Neuron (in vitro differentiated cells): ENCODE measurements at regions not wholly inside any gene's neighbourhood (a gene's known extent, or its start where the extent isn't known, plus 50 kb on each side); places are given as distances from the start of the nearest gene placed in this dataset.

Source experiments
- H2AFZ ChIP-seq: one replicate; pipeline ENCODE4 v1.6.1; 2013; ENCODE audit warnings: low read depth, mild to moderate bottlenecking, inconsistent platforms, low read length, moderate library complexity
- H3K27me3 ChIP-seq: one replicate; pipeline ENCODE4 v1.6.1; 2013; ENCODE audit warnings: low read length; ENCODE audit not compliant: insufficient read depth
- H3K36me3 ChIP-seq: one replicate; pipeline ENCODE4 v1.6.1; 2013; ENCODE audit warnings: low read length; ENCODE audit not compliant: insufficient read depth
- H3K4me1 ChIP-seq: one replicate; pipeline ENCODE4 v1.6.1; 2013; ENCODE audit warnings: low read length; ENCODE audit not compliant: insufficient read depth
- H3K4me3 ChIP-seq: 2 replicates; pipeline ENCODE4 v1.5.1; 2013; ENCODE audit warnings: mild to moderate bottlenecking, low read length, moderate library complexity
- H3K9me3 ChIP-seq: one replicate; pipeline ENCODE4 v1.6.1; 2013; ENCODE audit warnings: low read length

DNA sequence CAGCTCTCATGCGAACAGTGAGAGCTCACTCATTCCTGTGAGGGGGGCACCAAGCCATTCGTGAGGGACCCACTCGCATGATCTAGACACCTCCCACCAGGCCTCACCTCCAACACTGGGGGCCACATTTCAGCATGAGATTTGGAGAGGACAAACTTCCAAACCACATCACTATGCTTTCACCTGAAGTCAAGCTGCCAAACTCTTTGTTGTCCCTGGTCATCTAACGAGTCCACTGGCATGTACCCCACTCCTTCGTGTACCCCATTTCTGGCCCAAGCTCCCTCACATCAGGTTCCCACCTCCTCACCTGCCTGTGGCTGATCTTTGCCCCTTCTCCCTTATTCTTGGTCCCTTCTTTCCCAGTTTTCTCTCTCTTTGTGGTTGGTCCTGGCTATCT is 198.9 kb downstream of the ADAMTS15 start:
- H2AFZ ChIP-seq: no peak overlapping the region
- H3K36me3 ChIP-seq: no peaks in the 10 kb centered on the region
- H3K27me3 ChIP-seq: no peaks in the 10 kb centered on the region
- H3K4me1 ChIP-seq: peaks cover 5% of the 10 kb centered on the region
- H3K9me3 ChIP-seq: no peaks in the 10 kb centered on the region
- no peak overlapping the region for H3K4me3 ChIP-seq

GRCh38 chr11:130649801-130650200 is 201.4 kb downstream of the ADAMTS15 start:
- Histone ChIP-seq H3K27me3 (no peaks in the 10 kb centered on the region), H2AFZ (no peak overlapping the region), H3K4me1 (no peaks in the 10 kb centered on the region), H3K4me3 (no peak overlapping the region), H3K36me3 (no peaks in the 10 kb centered on the region), H3K9me3 (no peaks in the 10 kb centered on the region)

DNA sequence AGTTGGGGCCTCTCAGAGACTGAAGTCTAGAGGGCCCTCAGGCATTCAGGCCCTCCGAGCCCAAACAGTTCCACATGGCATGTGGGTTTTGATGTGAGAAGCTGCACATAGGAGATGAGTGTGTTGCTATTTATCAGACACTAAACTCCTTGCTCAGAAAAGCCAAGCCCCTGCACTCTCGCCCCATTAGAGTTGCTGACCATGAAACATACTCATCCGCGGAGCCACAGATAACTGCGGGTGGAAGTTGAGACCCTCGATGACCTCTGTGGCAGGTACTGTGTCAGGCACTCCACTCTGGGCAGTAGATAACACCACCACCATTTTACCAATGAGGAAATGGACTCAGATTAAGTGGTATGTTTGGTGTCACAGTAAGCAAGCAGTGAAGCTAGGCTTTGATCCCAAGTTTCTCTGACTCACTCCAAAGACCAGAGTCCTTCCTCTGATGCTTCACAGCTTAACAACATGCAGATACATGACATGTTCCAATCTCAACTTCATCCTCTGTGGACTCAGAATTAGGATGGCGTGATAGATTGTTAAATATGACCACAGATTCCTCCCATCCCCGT is 202.1 kb downstream of the ADAMTS15 start:
- Histone ChIP-seq H3K4me1 (no peaks in the 10 kb centered on the region), H3K9me3 (no peaks in the 10 kb centered on the region), H3K4me3 (no peak overlapping the region), H2AFZ (no peak overlapping the region), H3K36me3 (no peaks in the 10 kb centered on the region), H3K27me3 (no peaks in the 10 kb centered on the region)

- H3K9me3 ChIP-seq: no peaks in the 10 kb centered on the region
- no peak overlapping the region for H2AFZ ChIP-seq
- H3K27me3 ChIP-seq: no peaks in the 10 kb centered on the region
- no peaks in the 10 kb centered on the region for H3K4me1 ChIP-seq
- no peaks in the 10 kb centered on the region for H3K36me3 ChIP-seq
- H3K4me3 ChIP-seq: no peak overlapping the region
Observed at GRCh38 chr11:130651066-130651855, 202.8 kb downstream of the ADAMTS15 start.

- H3K27me3 ChIP-seq: no peaks in the 10 kb centered on the region
- H3K36me3 ChIP-seq: no peaks in the 10 kb centered on the region
- H3K9me3 ChIP-seq: no peaks in the 10 kb centered on the region
- no peak overlapping the region for H3K4me3 ChIP-seq
- no peaks in the 10 kb centered on the region for H3K4me1 ChIP-seq
- no peak overlapping the region for H2AFZ ChIP-seq
Observed at GRCh38 chr11:130652671-130653335, 204.4 kb downstream of the ADAMTS15 start.

- H3K4me3 ChIP-seq: no peak overlapping the region
- H3K9me3 ChIP-seq: no peaks in the 10 kb centered on the region
- no peaks in the 10 kb centered on the region for H3K27me3 ChIP-seq
- no peaks in the 10 kb centered on the region for H3K4me1 ChIP-seq
- no peaks in the 10 kb centered on the region for H3K36me3 ChIP-seq
- H2AFZ ChIP-seq: no peak overlapping the region
Observed at GRCh38 chr11:130653838-130654636, 205.6 kb downstream of the ADAMTS15 start.

GRCh38 chr11:130655300-130655699 is 206.9 kb downstream of the ADAMTS15 start:
- H3K9me3 ChIP-seq: no peaks in the 10 kb centered on the region
- H2AFZ ChIP-seq: no peak overlapping the region
- no peak overlapping the region for H3K4me3 ChIP-seq
- H3K4me1 ChIP-seq: no peaks in the 10 kb centered on the region
- no peaks in the 10 kb centered on the region for H3K27me3 ChIP-seq
- no peaks in the 10 kb centered on the region for H3K36me3 ChIP-seq

GRCh38 chr11:130666781-130667251 is 218.4 kb downstream of the ADAMTS15 start:
- Histone ChIP-seq H3K36me3 (no peaks in the 10 kb centered on the region), H3K9me3 (no peaks in the 10 kb centered on the region), H2AFZ (no peak overlapping the region), H3K4me3 (no peak overlapping the region), H3K27me3 (no peaks in the 10 kb centered on the region), H3K4me1 (no peaks in the 10 kb centered on the region)

DNA sequence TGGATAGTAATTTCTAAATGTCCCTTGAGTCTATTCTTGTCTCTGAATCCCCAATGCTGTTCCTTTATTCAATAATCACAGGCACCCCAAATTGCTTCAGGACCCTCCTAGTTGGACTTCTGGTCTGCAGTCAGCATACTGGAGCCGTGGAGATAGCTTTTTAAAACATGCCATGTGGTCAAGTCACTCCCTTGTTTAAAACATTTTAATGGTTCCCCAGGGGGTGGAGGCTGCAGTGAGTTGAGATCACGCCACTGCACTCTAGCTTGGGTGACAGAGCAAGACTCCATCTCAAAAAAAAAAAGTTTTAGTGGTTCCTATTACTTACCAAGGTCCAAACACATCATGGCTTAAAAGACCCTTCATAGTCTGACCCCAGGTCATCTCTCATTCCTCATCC is 220.3 kb downstream of the ADAMTS15 start:
- Histone ChIP-seq H3K4me1 (peaks cover 14% of the 10 kb centered on the region), H3K9me3 (no peaks in the 10 kb centered on the region), H3K4me3 (no peak overlapping the region), H2AFZ (no peak overlapping the region), H3K27me3 (no peaks in the 10 kb centered on the region), H3K36me3 (no peaks in the 10 kb centered on the region)

DNA sequence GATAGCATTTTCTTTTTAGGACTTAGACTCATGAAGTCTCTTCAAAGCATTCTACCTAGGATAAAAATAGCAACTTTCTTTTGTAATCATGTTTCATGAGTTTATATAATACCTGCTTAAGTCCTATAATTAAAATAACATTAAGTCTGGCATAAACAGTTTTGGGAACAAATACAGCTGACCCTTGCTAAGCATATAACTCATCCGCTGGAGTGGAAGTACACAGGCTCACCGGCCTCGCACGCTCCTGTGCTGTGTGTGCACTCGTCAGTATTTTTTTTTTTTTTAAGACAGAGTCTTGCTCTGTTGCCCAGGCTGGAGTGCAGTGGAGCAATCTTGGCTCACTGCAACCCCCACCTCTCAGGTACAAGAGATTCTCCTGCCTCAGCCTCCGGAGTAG is 221.8 kb downstream of the ADAMTS15 start:
- H3K4me3 ChIP-seq: no peak overlapping the region
- H3K27me3 ChIP-seq: no peaks in the 10 kb centered on the region
- peaks cover 17% of the 10 kb centered on the region for H3K4me1 ChIP-seq
- no peak overlapping the region for H2AFZ ChIP-seq
- H3K36me3 ChIP-seq: no peaks in the 10 kb centered on the region
- no peaks in the 10 kb centered on the region for H3K9me3 ChIP-seq

- Histone ChIP-seq H3K4me1 (peaks cover 24% of the 10 kb centered on the region), H3K36me3 (no peaks in the 10 kb centered on the region), H3K27me3 (no peaks in the 10 kb centered on the region), H2AFZ (no peak overlapping the region), H3K9me3 (no peaks in the 10 kb centered on the region), H3K4me3 (no peak overlapping the region)
Observed at GRCh38 chr11:130671801-130672700, 223.6 kb downstream of the ADAMTS15 start.

DNA sequence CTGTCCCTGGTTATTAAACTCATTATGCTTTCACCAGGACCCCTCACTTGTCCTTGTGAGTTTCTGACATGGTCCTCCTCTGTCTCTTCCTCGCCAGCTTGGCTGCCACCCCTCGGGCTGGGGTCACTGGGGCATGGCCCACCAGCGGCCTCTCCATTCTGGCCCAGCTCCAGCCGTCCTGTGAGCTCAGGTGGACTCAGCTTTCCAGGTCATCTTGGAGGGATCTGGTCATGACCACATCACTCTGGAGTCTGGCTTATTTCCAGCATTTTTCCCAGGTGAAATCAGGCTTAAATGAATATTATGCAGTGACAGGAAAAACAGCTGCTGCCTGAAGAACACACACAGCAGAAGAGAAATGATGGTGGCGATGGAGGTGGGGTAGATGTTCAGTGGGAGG is 224.5 kb downstream of the ADAMTS15 start:
- Histone ChIP-seq H3K4me1 (peaks cover 33% of the 10 kb centered on the region), H3K36me3 (no peaks in the 10 kb centered on the region), H2AFZ (no peak overlapping the region), H3K27me3 (no peaks in the 10 kb centered on the region), H3K4me3 (no peak overlapping the region), H3K9me3 (no peaks in the 10 kb centered on the region)
